Neural cell (in vitro differentiated cells): ENCODE measurements at regions not wholly inside any gene's neighbourhood (a gene's known extent, or its start where the extent isn't known, plus 50 kb on each side); places are given as distances from the start of the nearest gene placed in this dataset.
"Not testable (repeated sequence)": the region's sequence is repeated elsewhere in the genome, so short reads cannot be mapped to it uniquely, and the experiment has no call there.

ENCODE experiments used
- H2AFZ ChIP-seq: fragments of 200-600, 300-800 bp; sonication (generic), shearing (Covaris generic); 2 replicates; pipeline ENCODE4 v1.6.0; 2014; ENCODE audit warnings: low read depth, mild to moderate bottlenecking, antibody characterized with exemption, low read length, moderate library complexity
- H3F3A ChIP-seq: fragments of 200-600 bp; shearing (Covaris generic); 2 replicates; pipeline ENCODE4 v1.6.1; 2016; ENCODE audit warnings: mild to moderate bottlenecking, moderate library complexity, mixed read lengths, antibody characterized with exemption, low read length; ENCODE audit not compliant: insufficient read depth, poor library complexity, severe bottlenecking
- H3K27ac ChIP-seq: fragments of 200-600, 300-800 bp; sonication (generic), shearing (Covaris generic); 2 replicates; pipeline ENCODE4 v1.5.1; 2014; ENCODE audit warnings: mild to moderate bottlenecking, low read length, moderate library complexity
- H3K27me3 ChIP-seq: fragments of 300-800, 200-600 bp; sonication (generic), shearing (Covaris generic); 2 replicates; pipeline ENCODE4 v1.6.0; 2014; ENCODE audit warnings: mild to moderate bottlenecking, low read depth, low read length, moderate library complexity; ENCODE audit not compliant: insufficient read depth
- H3K36me3 ChIP-seq: fragments of 300-800, 200-600 bp; sonication (generic), shearing (Covaris generic); 2 replicates; pipeline ENCODE4 v1.5.1; 2014; ENCODE audit warnings: mild to moderate bottlenecking, antibody characterized with exemption, low read length, moderate library complexity; ENCODE audit not compliant: insufficient read depth
- H3K4me2 ChIP-seq: fragments of 300-800, 200-600 bp; sonication (generic), shearing (Covaris generic); 2 replicates; pipeline ENCODE4 v1.6.0; 2014; ENCODE audit warnings: mild to moderate bottlenecking, low read length
- H3K4me3 ChIP-seq: fragments of 300-800, 200-600 bp; sonication (generic), shearing (Covaris generic); 2 replicates; pipeline ENCODE4 v1.5.1; 2014; ENCODE audit warnings: mild to moderate bottlenecking, low read length, moderate library complexity
- H3K79me2 ChIP-seq: fragments of 200-600 bp; shearing (Covaris generic); replicated peaks from 2 replicates; pipeline ENCODE4 v1.6.0; 2014; ENCODE audit warnings: mild to moderate bottlenecking, low read length, moderate library complexity; ENCODE audit not compliant: insufficient read depth
- H3K9ac ChIP-seq: fragments of 300-800, 200-600 bp; sonication (generic), shearing (Covaris generic); 2 replicates; pipeline ENCODE4 v1.6.1; 2016; ENCODE audit warnings: mild to moderate bottlenecking, low read length, mixed read lengths
- H3K9me2 ChIP-seq: fragments of 200-600 bp; shearing (Covaris generic); 2 replicates; pipeline ENCODE4 v1.6.1; 2016; ENCODE audit warnings: mild to moderate bottlenecking, low read length, mixed read lengths; ENCODE audit not compliant: insufficient read depth
- H3K9me3 ChIP-seq: fragments of 200-600, 300-800 bp; sonication (generic), shearing (Covaris generic); 2 replicates; pipeline ENCODE4 v1.6.1; 2016; ENCODE audit warnings: mild to moderate bottlenecking, mixed run types, low read length, moderate library complexity, mixed read lengths
- H4K20me1 ChIP-seq: fragments of 200-600 bp; shearing (Covaris generic); 2 replicates; pipeline ENCODE4 v1.6.1; 2016; ENCODE audit warnings: mild to moderate bottlenecking, mixed run types; ENCODE audit not compliant: insufficient read depth
- CTCF ChIP-seq: fragments of 450-650 bp; IDR thresholded peaks from 2 replicates; pipeline ENCODE4 v1.5.1; 2014; ENCODE audit warnings: antibody characterized with exemption, mild to moderate bottlenecking, moderate library complexity; ENCODE audit not compliant: poor library complexity, severe bottlenecking
- EP300 ChIP-seq: fragments of 450-650 bp; conservative IDR thresholded peaks from 2 replicates; pipeline ENCODE4 v1.6.1; 2014; ENCODE audit warnings: antibody characterized with exemption, mild to moderate bottlenecking, moderate library complexity; ENCODE audit not compliant: poor library complexity, severe bottlenecking
- EZH2 ChIP-seq: fragments of 200-600, 300-800 bp; shearing (Covaris generic), sonication (generic); IDR thresholded peaks from 2 replicates; pipeline ENCODE4 v1.6.1; 2014; ENCODE audit warnings: antibody characterized with exemption, low read length, borderline replicate concordance, mild to moderate bottlenecking; ENCODE audit not compliant: insufficient read depth, poor library complexity, severe bottlenecking
- MXI1 ChIP-seq: fragments of 450-650 bp; conservative IDR thresholded peaks from 2 replicates; pipeline ENCODE4 v1.6.1; 2014; ENCODE audit warnings: antibody characterized with exemption, mild to moderate bottlenecking; ENCODE audit not compliant: poor library complexity, severe bottlenecking
- POLR2AphosphoS5 ChIP-seq: IDR thresholded peaks from 2 replicates; pipeline ENCODE4 v1.6.1; 2012
- RAD21 ChIP-seq: fragments of 450-650 bp; conservative IDR thresholded peaks from 2 replicates; pipeline ENCODE4 v1.6.1; 2014; ENCODE audit warnings: antibody characterized with exemption, mild to moderate bottlenecking, moderate library complexity
- REST ChIP-seq: IDR thresholded peaks from 2 replicates; pipeline ENCODE4 v1.6.1; 2012; ENCODE audit warnings: borderline replicate concordance
- SMC3 ChIP-seq: fragments of 450-650 bp; conservative IDR thresholded peaks from 2 replicates; pipeline ENCODE4 v1.6.1; 2014; ENCODE audit warnings: antibody characterized with exemption, mild to moderate bottlenecking, moderate library complexity; ENCODE audit not compliant: poor library complexity
- TAF1 ChIP-seq: IDR thresholded peaks from 2 replicates; pipeline ENCODE4 v1.6.1; 2012; ENCODE audit warnings: low read depth

GRCh38 chr20:54914995-54915394 is 439.6 kb downstream of the DOK5 start:
- no peaks in the 10 kb centered on the region for H3K27me3 ChIP-seq
- H3K4me2 ChIP-seq, result no peak overlapping the region
- no peaks in the 10 kb centered on the region for H3K79me2 ChIP-seq
- no peaks in the 10 kb centered on the region for H4K20me1 ChIP-seq
- no peak overlapping the region for H2AFZ ChIP-seq
- H3K27ac ChIP-seq, result no peak overlapping the region
- TF ChIP-seq EP300 (peak; percentile 94), RAD21 (peak; percentile 17), TAF1 (no peak), REST (no peak), CTCF (no peak), POLR2AphosphoS5 (peak; percentile 32), MXI1 (no peak), SMC3 (no peak), EZH2 (no peak)
- H3K36me3 ChIP-seq, result no peaks in the 10 kb centered on the region
- H3F3A ChIP-seq, result no peaks in the 10 kb centered on the region
- H3K9me2 ChIP-seq, result no peaks in the 10 kb centered on the region
- no peak overlapping the region for H3K9ac ChIP-seq
- no peaks in the 10 kb centered on the region for H3K9me3 ChIP-seq
- no peak overlapping the region for H3K4me3 ChIP-seq

- Histone ChIP-seq H3K9me3 (no peaks in the 10 kb centered on the region), H3K27ac (no peak overlapping the region), H3K4me3 (no peak overlapping the region), H3K79me2 (no peaks in the 10 kb centered on the region), H3K36me3 (no peaks in the 10 kb centered on the region), H3K27me3 (no peaks in the 10 kb centered on the region), H2AFZ (no peak overlapping the region), H3K9me2 (no peaks in the 10 kb centered on the region), H3K9ac (no peak overlapping the region), H4K20me1 (no peaks in the 10 kb centered on the region), H3K4me2 (no peak overlapping the region), H3F3A (no peaks in the 10 kb centered on the region)
- TF ChIP-seq POLR2AphosphoS5 (no peak), CTCF (no peak), SMC3 (no peak), MXI1 (no peak), REST (no peak), EZH2 (no peak), TAF1 (no peak), EP300 (no peak)
These were observed 434.3 kb downstream of the DOK5 start for GRCh38 chr20:54909702-54910101.

GRCh38 chr20:54906134-54906533 is 430.7 kb downstream of the DOK5 start:
- H3K27me3 ChIP-seq, H3K9me3 ChIP-seq, H3K4me2 ChIP-seq, H3K79me2 ChIP-seq, H3F3A ChIP-seq, H3K9ac ChIP-seq, H3K4me3 ChIP-seq, H2AFZ ChIP-seq, H3K36me3 ChIP-seq, H3K27ac ChIP-seq, H3K9me2 ChIP-seq, H4K20me1 ChIP-seq: not testable (repeated sequence)
